ENCODE measurements at regions not wholly inside any gene's neighbourhood (a gene's known extent, or its start where the extent isn't known, plus 50 kb on each side); places are given as distances from the start of the nearest gene placed in this dataset.

- no peak for DNase-seq (ENCODE audit: low spot score)
- intact Hi-C loops (cut with micrococcal nuclease; ENCODE audit: unreplicated experiment): no loop called here
- CTCF ChIA-PET (ENCODE audit: unreplicated experiment): no interaction called here
- H3K4me3 ChIP-seq (ENCODE audit: low read depth, low read length, poor library complexity, severe bottlenecking): no peak overlapping the region
- no peaks in the 10 kb centered on the region for H3K36me3 ChIP-seq (ENCODE audit: insufficient read depth, low read length)
- no peak overlapping the region for H2AFZ ChIP-seq (ENCODE audit: low read length)
- no peak overlapping the region for H3K4me2 ChIP-seq (ENCODE audit: low read length)
- no peak for TF ChIP-seq EZH2phosphoT487 (IDR thresholded peaks at IDR 0.05; ENCODE audit: borderline replicate concordance, low read depth, low read length)
- TF ChIP-seq, protein P1, sequence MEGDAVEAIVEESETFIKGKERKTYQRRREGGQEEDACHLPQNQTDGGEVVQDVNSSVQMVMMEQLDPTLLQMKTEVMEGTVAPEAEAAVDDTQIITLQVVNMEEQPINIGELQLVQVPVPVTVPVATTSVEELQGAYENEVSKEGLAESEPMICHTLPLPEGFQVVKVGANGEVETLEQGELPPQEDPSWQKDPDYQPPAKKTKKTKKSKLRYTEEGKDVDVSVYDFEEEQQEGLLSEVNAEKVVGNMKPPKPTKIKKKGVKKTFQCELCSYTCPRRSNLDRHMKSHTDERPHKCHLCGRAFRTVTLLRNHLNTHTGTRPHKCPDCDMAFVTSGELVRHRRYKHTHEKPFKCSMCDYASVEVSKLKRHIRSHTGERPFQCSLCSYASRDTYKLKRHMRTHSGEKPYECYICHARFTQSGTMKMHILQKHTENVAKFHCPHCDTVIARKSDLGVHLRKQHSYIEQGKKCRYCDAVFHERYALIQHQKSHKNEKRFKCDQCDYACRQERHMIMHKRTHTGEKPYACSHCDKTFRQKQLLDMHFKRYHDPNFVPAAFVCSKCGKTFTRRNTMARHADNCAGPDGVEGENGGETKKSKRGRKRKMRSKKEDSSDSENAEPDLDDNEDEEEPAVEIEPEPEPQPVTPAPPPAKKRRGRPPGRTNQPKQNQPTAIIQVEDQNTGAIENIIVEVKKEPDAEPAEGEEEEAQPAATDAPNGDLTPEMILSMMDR (conservative IDR thresholded peaks at IDR 0.05; ENCODE audit: low read length): no peak
- no peaks in the 10 kb centered on the region for H3K79me2 ChIP-seq (ENCODE audit: insufficient read depth, low read depth, low read length)
- no peak overlapping the region for H3K27ac ChIP-seq (ENCODE audit: low read depth, low read length, poor library complexity, severe bottlenecking)
- H3K9me3 ChIP-seq (ENCODE audit: low read length): no peaks in the 10 kb centered on the region
- no peaks in the 10 kb centered on the region for H4K20me1 ChIP-seq (ENCODE audit: insufficient read depth, low read length)
- BruUV-seq (replicated peaks): no TSS peak
- POLR2A ChIA-PET: no interaction called here
- no peaks in the 10 kb centered on the region for H3K9me2 ChIP-seq (ENCODE audit: insufficient read depth, low read length)
- no peaks in the 10 kb centered on the region for H3K4me1 ChIP-seq (ENCODE audit: insufficient read depth, low read length, poor library complexity, severe bottlenecking)
These were observed 892.4 kb upstream of the B3GALT2 start for GRCh38 chr1:194078765-194079164.

GRCh38 chr1:194076646-194077045 lies 890.2 kb upstream of the B3GALT2 start:
- Histone ChIP-seq H3K36me3 (ENCODE audit: insufficient read depth, low read length) (no peaks in the 10 kb centered on the region), H3K79me2 (ENCODE audit: insufficient read depth, low read depth, low read length) (no peaks in the 10 kb centered on the region), H3K4me1 (ENCODE audit: insufficient read depth, low read length, poor library complexity, severe bottlenecking) (no peaks in the 10 kb centered on the region), H4K20me1 (ENCODE audit: insufficient read depth, low read length) (no peaks in the 10 kb centered on the region), H3K4me3 (ENCODE audit: low read depth, low read length, poor library complexity, severe bottlenecking) (no peak overlapping the region), H2AFZ (ENCODE audit: low read length) (no peak overlapping the region), H3K4me2 (ENCODE audit: low read length) (no peak overlapping the region), H3K9me2 (ENCODE audit: insufficient read depth, low read length) (no peaks in the 10 kb centered on the region), H3K27ac (ENCODE audit: low read depth, low read length, poor library complexity, severe bottlenecking) (no peak overlapping the region), H3K9me3 (ENCODE audit: low read length) (no peaks in the 10 kb centered on the region)
- ChIA-PET POLR2A (interaction anchor here (0.7 to 1.1 kb wide), 5 partner anchors 9 to 266 kb away, joined by 3 to 4 read pairs (median 3); no protein-coding TSS in a partner anchor), CTCF (ENCODE audit: unreplicated experiment) (no interaction called here)
- TF ChIP-seq, protein P1 (conservative IDR thresholded peaks at IDR 0.05; ENCODE audit: low read length): no peak
- TF ChIP-seq EZH2phosphoT487 (IDR thresholded peaks at IDR 0.05; ENCODE audit: borderline replicate concordance, low read depth, low read length): no peak
- no TSS peak for BruUV-seq (replicated peaks)
- DNase-seq (ENCODE audit: low spot score): no peak
- intact Hi-C loops (cut with micrococcal nuclease; ENCODE audit: unreplicated experiment): no loop called here

GRCh38 chr1:194073833-194074232 lies 887.4 kb upstream of the B3GALT2 start:
- ChIA-PET CTCF (ENCODE audit: unreplicated experiment) (no interaction called here), POLR2A (no interaction called here)
- no peak for DNase-seq (ENCODE audit: low spot score)
- no peak for TF ChIP-seq EZH2phosphoT487 (IDR thresholded peaks at IDR 0.05; ENCODE audit: borderline replicate concordance, low read depth, low read length)
- TF ChIP-seq, protein P1 (conservative IDR thresholded peaks at IDR 0.05; ENCODE audit: low read length): no peak
- H3K4me2 ChIP-seq (ENCODE audit: low read length): no peak overlapping the region
- H3K9me2 ChIP-seq (ENCODE audit: insufficient read depth, low read length): no peaks in the 10 kb centered on the region
- no peaks in the 10 kb centered on the region for H3K9me3 ChIP-seq (ENCODE audit: low read length)
- H3K4me3 ChIP-seq (ENCODE audit: low read depth, low read length, poor library complexity, severe bottlenecking): no peak overlapping the region
- no peaks in the 10 kb centered on the region for H3K4me1 ChIP-seq (ENCODE audit: insufficient read depth, low read length, poor library complexity, severe bottlenecking)
- BruUV-seq (replicated peaks): no TSS peak
- H2AFZ ChIP-seq (ENCODE audit: low read length): no peak overlapping the region
- intact Hi-C loops (cut with micrococcal nuclease; ENCODE audit: unreplicated experiment): no loop called here
- no peaks in the 10 kb centered on the region for H4K20me1 ChIP-seq (ENCODE audit: insufficient read depth, low read length)
- no peak overlapping the region for H3K27ac ChIP-seq (ENCODE audit: low read depth, low read length, poor library complexity, severe bottlenecking)
- no peaks in the 10 kb centered on the region for H3K36me3 ChIP-seq (ENCODE audit: insufficient read depth, low read length)
- H3K79me2 ChIP-seq (ENCODE audit: insufficient read depth, low read depth, low read length): no peaks in the 10 kb centered on the region
